A673 (cell line): ENCODE measurements at regions not wholly inside any gene's neighbourhood (a gene's known extent, or its start where the extent isn't known, plus 50 kb on each side); places are given as distances from the start of the nearest gene placed in this dataset.

Source experiments
- EZH2 ChIP-seq: fragments of 200-600 bp; sonication (generic); IDR thresholded peaks from 2 replicates; pipeline ENCODE4 v1.6.1; 2017; ENCODE audit warnings: borderline replicate concordance, low read depth, mild to moderate bottlenecking, mixed read lengths, antibody characterized with exemption, low read length; ENCODE audit not compliant: poor library complexity, severe bottlenecking
- TF ChIP-seq, protein P1 (sequence below): fragments of 300-800, 200-600 bp; sonication (generic); conservative IDR thresholded peaks from 2 replicates; pipeline ENCODE4 v1.5.1; 2017; ENCODE audit warnings: low read depth, mild to moderate bottlenecking, antibody characterized with exemption, low read length, moderate library complexity, mixed read lengths

- TF ChIP-seq, protein P1, sequence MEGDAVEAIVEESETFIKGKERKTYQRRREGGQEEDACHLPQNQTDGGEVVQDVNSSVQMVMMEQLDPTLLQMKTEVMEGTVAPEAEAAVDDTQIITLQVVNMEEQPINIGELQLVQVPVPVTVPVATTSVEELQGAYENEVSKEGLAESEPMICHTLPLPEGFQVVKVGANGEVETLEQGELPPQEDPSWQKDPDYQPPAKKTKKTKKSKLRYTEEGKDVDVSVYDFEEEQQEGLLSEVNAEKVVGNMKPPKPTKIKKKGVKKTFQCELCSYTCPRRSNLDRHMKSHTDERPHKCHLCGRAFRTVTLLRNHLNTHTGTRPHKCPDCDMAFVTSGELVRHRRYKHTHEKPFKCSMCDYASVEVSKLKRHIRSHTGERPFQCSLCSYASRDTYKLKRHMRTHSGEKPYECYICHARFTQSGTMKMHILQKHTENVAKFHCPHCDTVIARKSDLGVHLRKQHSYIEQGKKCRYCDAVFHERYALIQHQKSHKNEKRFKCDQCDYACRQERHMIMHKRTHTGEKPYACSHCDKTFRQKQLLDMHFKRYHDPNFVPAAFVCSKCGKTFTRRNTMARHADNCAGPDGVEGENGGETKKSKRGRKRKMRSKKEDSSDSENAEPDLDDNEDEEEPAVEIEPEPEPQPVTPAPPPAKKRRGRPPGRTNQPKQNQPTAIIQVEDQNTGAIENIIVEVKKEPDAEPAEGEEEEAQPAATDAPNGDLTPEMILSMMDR: no peak
- TF ChIP-seq EZH2: no peak
These were observed 70.5 kb upstream of the BOC start for GRCh38 chr3:113140876-113141275.
